SIG-M5 (cell line): ENCODE measurements at regions not wholly inside any gene's neighbourhood (a gene's known extent, or its start where the extent isn't known, plus 50 kb on each side); places are given as distances from the start of the nearest gene placed in this dataset.
A peak's percentile ranks its signal among the peaks of the same experiment; 100 is the strongest.
"Not testable (repeated sequence)": the region's sequence is repeated elsewhere in the genome, so short reads cannot be mapped to it uniquely, and the experiment has no call there.

Experiments used
- DNase-seq: peaks from one replicate; lab custom pipeline; 2025; lab: John Stamatoyannopoulos, UW

GRCh38 chr1:185539277-185539943, 194.8 kb upstream of the HMCN1 start:
- DNase-seq: no peak

GRCh38 chr1:185538309-185538898, 195.8 kb upstream of the HMCN1 start:
- not testable (repeated sequence) for DNase-seq

DNA sequence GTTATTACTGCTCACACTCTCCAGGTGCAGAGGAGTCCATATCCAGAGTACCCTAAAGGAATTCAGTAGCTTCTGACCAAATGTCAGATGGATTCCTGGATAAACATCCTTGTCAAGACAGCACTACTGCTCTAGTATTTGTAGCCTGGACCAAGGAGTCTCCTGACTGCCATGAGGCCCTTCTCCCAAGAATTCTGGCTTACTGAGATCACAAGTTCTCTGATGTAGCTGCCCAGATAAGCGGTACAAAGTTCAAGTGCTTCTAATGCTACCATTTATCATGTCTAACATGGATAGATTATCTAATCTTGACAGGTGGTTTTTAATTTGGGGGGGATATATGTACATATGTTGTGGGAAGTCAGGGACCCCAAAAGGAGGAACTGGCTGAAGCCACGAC, 196.6 kb upstream of the HMCN1 start:
- DNase-seq: no peak

DNA sequence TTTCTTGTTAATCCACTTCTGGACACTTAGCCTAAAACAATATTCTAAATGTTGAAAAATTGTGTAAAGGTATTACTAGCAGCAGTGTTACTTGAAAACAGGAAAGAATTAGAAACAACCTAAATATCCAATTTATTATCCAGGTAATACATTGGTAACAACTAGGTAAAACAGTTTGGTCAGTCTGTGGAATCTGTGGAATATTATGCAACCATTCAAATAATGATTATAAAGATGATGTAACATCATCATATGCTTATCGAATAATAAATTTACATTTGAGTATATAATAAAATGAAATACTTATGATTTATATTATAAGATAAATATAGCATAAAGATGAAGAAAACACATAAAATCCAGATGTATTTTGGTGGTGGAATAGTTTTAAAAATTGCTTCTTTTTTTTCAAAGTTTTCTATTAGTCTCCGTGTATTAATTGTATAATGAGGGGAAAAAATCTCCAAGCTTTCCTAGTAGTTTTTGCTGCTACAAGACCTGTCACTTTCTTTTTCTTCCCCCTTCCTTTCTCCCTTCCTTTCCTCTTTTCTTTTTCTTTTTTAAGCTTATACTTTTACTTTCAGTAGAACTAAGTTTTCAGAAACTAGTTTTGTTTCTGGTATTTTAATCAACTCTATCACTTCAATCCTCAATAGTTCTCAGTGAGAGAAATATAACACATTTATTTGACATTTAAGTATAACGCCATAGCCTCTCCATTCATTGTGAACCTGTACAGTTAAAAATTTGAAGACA, 197.8 kb upstream of the HMCN1 start:
- DNase-seq: no peak

- peak; percentile 38 for DNase-seq
These were observed 198.6 kb upstream of the HMCN1 start for GRCh38 chr1:185535621-185536020.

- DNase-seq: peak; percentile 34
These were observed 199.4 kb upstream of the HMCN1 start for GRCh38 chr1:185534801-185535200.

GRCh38 chr1:185533596-185533995, 200.6 kb upstream of the HMCN1 start:
- DNase-seq: no peak

- no peak for DNase-seq
These were observed 201.3 kb upstream of the HMCN1 start for GRCh38 chr1:185532856-185533255.

- DNase-seq: no peak
These were observed 202.4 kb upstream of the HMCN1 start for GRCh38 chr1:185531838-185532237.

- no peak for DNase-seq
These were observed 204.0 kb upstream of the HMCN1 start for GRCh38 chr1:185530215-185530614.

- DNase-seq: no peak
These were observed 204.5 kb upstream of the HMCN1 start for GRCh38 chr1:185529673-185530072.

- no peak for DNase-seq
These were observed 206.0 kb upstream of the HMCN1 start for GRCh38 chr1:185528084-185528676.

- DNase-seq: no peak
These were observed 207.6 kb upstream of the HMCN1 start for GRCh38 chr1:185526344-185527307.

DNA sequence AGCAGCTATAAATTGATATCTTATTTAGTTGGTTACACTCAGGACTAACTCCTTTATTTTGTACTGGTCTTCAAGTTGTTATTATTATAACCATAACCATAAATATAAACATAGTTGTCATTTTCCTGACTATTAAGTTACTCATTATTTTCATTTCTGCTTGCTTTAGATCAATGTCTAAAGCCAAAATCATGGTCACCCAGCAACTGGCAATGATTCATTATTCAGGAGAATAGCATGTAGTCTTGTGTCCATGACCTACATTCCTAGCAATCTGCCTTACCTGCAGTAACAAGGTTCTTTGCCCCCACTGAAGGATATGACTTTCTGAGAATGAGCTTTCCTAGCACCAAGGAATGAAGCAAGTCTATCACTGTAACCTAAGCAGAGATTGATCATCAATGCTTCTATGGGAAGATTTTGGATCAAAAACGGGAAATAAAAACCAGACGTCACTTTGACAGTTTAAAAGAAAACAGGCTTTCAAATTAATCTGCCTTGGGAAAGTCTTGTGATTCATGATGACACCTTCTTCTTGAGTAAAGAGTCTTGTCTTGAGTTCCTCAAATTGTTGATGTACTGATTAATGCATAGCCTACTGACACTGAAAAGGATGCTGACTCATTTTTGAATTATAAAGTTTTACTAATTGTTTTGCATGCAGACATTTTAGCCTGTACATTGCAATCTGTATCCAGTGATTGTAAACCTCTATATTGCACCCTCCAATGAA, 203.3 kb upstream of the IVNS1ABP start:
- no peak for DNase-seq

DNA sequence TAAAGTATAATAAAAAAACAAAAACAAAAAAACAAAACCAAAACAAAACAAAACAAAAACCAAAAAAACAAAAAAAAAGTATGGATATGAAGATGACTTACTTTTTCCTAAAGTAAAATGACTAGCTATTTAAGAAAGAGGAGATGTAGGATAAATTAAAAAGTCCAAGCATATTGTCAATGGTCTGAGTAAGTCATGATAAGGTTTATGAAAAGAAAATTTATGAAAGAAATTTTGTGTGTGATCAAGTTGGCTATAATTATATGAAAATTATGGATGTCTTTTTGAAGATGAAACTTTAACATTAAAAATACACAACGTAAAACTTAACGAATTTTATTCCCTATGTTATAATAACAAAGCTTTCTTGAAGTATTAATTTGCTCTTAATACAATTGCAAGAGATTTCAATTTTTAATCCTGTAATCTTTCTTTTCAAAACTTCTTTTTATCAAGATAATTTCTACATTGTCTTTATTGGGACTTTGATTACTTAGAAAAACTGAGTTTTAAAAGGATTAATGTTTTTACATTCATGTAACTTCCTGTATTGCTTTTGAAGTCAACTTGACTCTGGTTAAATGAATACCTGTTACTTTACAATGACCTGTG, 200.9 kb upstream of the IVNS1ABP start:
- no peak for DNase-seq

GRCh38 chr1:185517301-185517700, 200.3 kb upstream of the IVNS1ABP start:
- not testable (repeated sequence) for DNase-seq

- no peak for DNase-seq
These were observed 198.7 kb upstream of the IVNS1ABP start for GRCh38 chr1:185515696-185516095.

DNA sequence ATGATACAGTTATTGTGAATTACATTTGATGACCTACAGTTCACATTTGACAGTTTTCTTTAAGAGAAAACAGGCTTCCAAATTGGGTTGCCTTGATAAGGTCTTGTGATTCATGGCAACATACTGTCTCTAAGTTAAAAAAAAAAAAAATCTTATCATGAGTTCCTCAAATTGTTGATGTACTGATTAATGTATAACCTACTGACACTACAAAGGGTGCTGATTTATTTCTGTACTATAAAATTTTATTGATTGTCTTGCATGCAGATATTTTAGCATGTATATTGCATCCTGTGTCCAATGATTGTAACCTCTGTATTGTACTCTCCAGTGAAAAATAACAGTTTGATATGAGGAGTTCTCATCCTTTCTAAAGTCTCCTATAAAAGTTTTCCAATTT, 197.3 kb upstream of the IVNS1ABP start:
- DNase-seq: no peak

GRCh38 chr1:185512442-185512841, 195.4 kb upstream of the IVNS1ABP start:
- no peak for DNase-seq

- DNase-seq: no peak
These were observed 184.1 kb upstream of the IVNS1ABP start for GRCh38 chr1:185501099-185501498.
